Pancreas (tissue), 10 donors: ENCODE measurements at regions not wholly inside any gene's neighbourhood (a gene's known extent, or its start where the extent isn't known, plus 50 kb on each side); places are given as distances from the start of the nearest gene placed in this dataset.
"Not testable (repeated sequence)": the region's sequence is repeated elsewhere in the genome, so short reads cannot be mapped to it uniquely, and the experiment has no call there.

Experiments
- ATAC-seq, 4 donors: fragments of 200-7000 bp; cut with Tn5 transposase; one replicate each; pipeline versions ENCODE4 v1.8.0 to v1.9.1; 2020; ENCODE audit warnings: mild to moderate bottlenecking in 4 of 4, moderate library complexity in 4 of 4
- DNase-seq, 6 donors: peaks; one replicate each; pipeline ENCODE4 v3.0.0-alpha.2; 2020
- FAIRE-seq: peaks from 2 replicates; lab custom pipeline; 2012; peaks lifted over from hg19 to GRCh38; lab: Jason Lieb, UNC
- H3K27ac ChIP-seq, 4 donors: fragments of 200-600 bp; sonication (generic); 1 replicate in 3 of 4; 2 replicates in 1 of 4; pipeline versions ENCODE4 v1.5.0 to v1.8.0; 2020
- H3K27me3 ChIP-seq, 4 donors: fragments of 200-600 bp; one replicate each; pipeline ENCODE4 v1.8.0; 2021
- H3K36me3 ChIP-seq, 3 donors: fragments of 200-600 bp; sonication (generic) in 1 of 3; one replicate each; pipeline versions ENCODE4 v1.5.0 to v1.8.0; 2020 to 2021
- H3K4me1 ChIP-seq, 3 donors: fragments of 200-600 bp; one replicate each; pipeline ENCODE4 v1.8.0; 2021
- H3K4me3 ChIP-seq, 4 donors: fragments of 200-600 bp; sonication (generic) in 2 of 4; one replicate each; pipeline versions ENCODE4 v1.5.0 to v1.8.0; 2020 to 2021
- H3K9me3 ChIP-seq, 4 donors: fragments of 200-600 bp; one replicate each; pipeline ENCODE4 v1.8.0; 2021
- CTCF ChIP-seq, 4 donors: fragments of 200-600 bp; sonication (generic) in 3 of 4; IDR thresholded peaks; one replicate each; pipeline versions ENCODE4 v1.5.0 to v1.8.0; 2021; ENCODE audit warnings: antibody characterized with exemption in 4 of 4
- WGBS, 2 donors: extraction: QIAGEN DNeasy Blood & Tissue Kit; methylation state at CpG; one replicate each; pipeline ENCODE4 v1.1.7; 2013; 5-methylcytosine and 5-hydroxymethylcytosine counted together
- intact Hi-C, 3 donors: fragments of 100-400 bp; cut with DNase I; formaldehyde crosslinking; loops; one replicate each; pipeline versions ENCODE4 v1.11.1 to v1.14.2; 2022
- donor health status: healthy with polysubstance abuse.
- donor health status: DM: no; HTN: no; CAD: no; lungs with moderate emphysema.
- donor health status: DM: no; HTN: no; CAD: no.
- donor health status: control.
- donor health status: control.
- donor health status: Bipolar disorder and iron deficiency.
- donor health status: DM: yes; HTN: yes; CAD: no.
- donor health status: DM: no; HTN: no; CAD: no.
- donor health status: DM: no; HTN: no; CAD: no.
- donor health status: DM: yes; HTN: yes; CAD: no.

GRCh38 chr11:13184295-13184794 is 93.2 kb upstream of the BMAL1 start:
- Histone ChIP-seq H3K27me3 (no peaks in the 10 kb centered on the region), H3K4me3 (no peak overlapping the region), H3K36me3 (no peaks in the 10 kb centered on the region), H3K9me3 (no peaks in the 10 kb centered on the region), H3K4me1 (peaks cover 0 to 4% (median 3%) of the 10 kb centered on the region in 3 donors), H3K27ac (no peak overlapping the region)
- intact Hi-C loops: loop anchor here in 1 of 3 donors (10.0 kb wide), 1 partner anchor 220 kb away; no protein-coding TSS in a partner anchor
- no peak for DNase-seq
- no peak for ATAC-seq
- no peak for FAIRE-seq
- no peak for TF ChIP-seq CTCF (IDR thresholded peaks at IDR 0.05)
- 58 to 60% methylated on average over 9 of the region's 9 CpGs for WGBS, 2 donors

- DNase-seq (no peak), ATAC-seq (no peak), FAIRE-seq (peak; percentile 56)
These were observed 89.4 kb upstream of the BMAL1 start for GRCh38 chr11:13188179-13188578.

GRCh38 chr11:13189561-13190426 is 87.8 kb upstream of the BMAL1 start:
- TF ChIP-seq CTCF (IDR thresholded peaks at IDR 0.05): no peak
- H3K4me3 ChIP-seq: no peak overlapping the region
- intact Hi-C loops: loop anchor here in 1 of 3 donors (10.0 kb wide), 1 partner anchor 225 kb away; no protein-coding TSS in a partner anchor
- H3K27me3 ChIP-seq: no peaks in the 10 kb centered on the region
- no peaks in the 10 kb centered on the region for H3K9me3 ChIP-seq
- H3K27ac ChIP-seq: no peak overlapping the region
- no peak for ATAC-seq
- no peaks in the 10 kb centered on the region for H3K4me1 ChIP-seq
- 73 to 81% methylated on average over 4 of the region's 4 CpGs for WGBS, 2 donors
- H3K36me3 ChIP-seq: no peaks in the 10 kb centered on the region
- no peak for DNase-seq
- no peak for FAIRE-seq

More at GRCh38 chr11:13188179-13188578, 89.4 kb upstream of the BMAL1 start:
- H3K9me3 ChIP-seq: no peaks in the 10 kb centered on the region
- no peak overlapping the region for H3K4me3 ChIP-seq
- H3K27ac ChIP-seq: no peak overlapping the region
- no peak for TF ChIP-seq CTCF (IDR thresholded peaks at IDR 0.05)
- H3K27me3 ChIP-seq: no peaks in the 10 kb centered on the region
- no peaks in the 10 kb centered on the region for H3K36me3 ChIP-seq
- intact Hi-C loops: loop anchor here in 1 of 3 donors (10.0 kb wide), 1 partner anchor 223 kb away; no protein-coding TSS in a partner anchor
- peaks cover 0 to 3% (median under 1%) of the 10 kb centered on the region in 3 donors for H3K4me1 ChIP-seq

GRCh38 chr11:13193613-13194012 is 84.0 kb upstream of the BMAL1 start:
- H3K4me3 ChIP-seq: no peak overlapping the region
- H3K4me1 ChIP-seq: no peaks in the 10 kb centered on the region
- no peak for TF ChIP-seq CTCF (IDR thresholded peaks at IDR 0.05)
- WGBS, 2 donors: 62 to 66% methylated on average over 4 of the region's 4 CpGs
- H3K36me3 ChIP-seq: no peaks in the 10 kb centered on the region
- H3K27me3 ChIP-seq: no peaks in the 10 kb centered on the region
- ATAC-seq: no peak
- intact Hi-C loops: no loop called here
- no peaks in the 10 kb centered on the region for H3K9me3 ChIP-seq
- DNase-seq: no peak
- FAIRE-seq: no peak
- H3K27ac ChIP-seq: no peak overlapping the region

GRCh38 chr11:13197374-13197773 is 80.2 kb upstream of the BMAL1 start:
- H3K27me3 ChIP-seq, ATAC-seq, intact Hi-C loops, H3K9me3 ChIP-seq, H3K36me3 ChIP-seq, H3K27ac ChIP-seq, H3K4me3 ChIP-seq, H3K4me1 ChIP-seq, DNase-seq: not testable (repeated sequence)
- FAIRE-seq: peak; percentile 20
- 0 to 51% methylated on average over 1 of the region's 1 CpG for WGBS, 2 donors
